SK-MEL-5 (cell line): ENCODE measurements at regions not wholly inside any gene's neighbourhood (a gene's known extent, or its start where the extent isn't known, plus 50 kb on each side); places are given as distances from the start of the nearest gene placed in this dataset.

Experiments used
- DNase-seq: peaks from one replicate; pipeline ENCODE4 v3.0.0-alpha.2; 2016; ENCODE audit warnings: low read depth, low spot score
- in situ Hi-C: cut with HindIII; loops from 2 replicates; pipeline ENCODE4 v1.10.0; 2016; ENCODE audit warnings: low sequenced_read_pairs, high pct_unique_total_duplicates, low pct_unique_long_range_greater_than_20kb

DNA sequence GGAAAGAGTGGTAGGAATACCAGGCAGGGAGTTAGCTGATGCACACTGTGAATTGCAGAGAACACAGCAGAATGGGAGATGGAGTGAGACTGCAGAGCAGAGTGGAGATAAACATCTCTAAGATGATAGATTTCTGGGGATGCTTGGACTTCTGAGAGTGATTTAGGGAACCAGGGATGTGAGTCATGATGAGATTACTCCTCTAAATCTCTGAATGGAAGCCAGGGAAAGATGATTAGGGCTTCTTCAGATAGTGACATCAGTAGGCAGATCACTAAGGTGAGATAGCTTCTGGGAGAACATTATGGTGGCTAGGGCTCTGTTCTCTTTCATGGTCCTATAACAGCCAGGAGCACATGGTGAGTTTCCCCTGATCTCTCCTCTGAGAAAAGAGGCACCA is 501.5 kb upstream of the USP15 start:
- DNase-seq: no peak
- in situ Hi-C loops: no loop called here

DNA sequence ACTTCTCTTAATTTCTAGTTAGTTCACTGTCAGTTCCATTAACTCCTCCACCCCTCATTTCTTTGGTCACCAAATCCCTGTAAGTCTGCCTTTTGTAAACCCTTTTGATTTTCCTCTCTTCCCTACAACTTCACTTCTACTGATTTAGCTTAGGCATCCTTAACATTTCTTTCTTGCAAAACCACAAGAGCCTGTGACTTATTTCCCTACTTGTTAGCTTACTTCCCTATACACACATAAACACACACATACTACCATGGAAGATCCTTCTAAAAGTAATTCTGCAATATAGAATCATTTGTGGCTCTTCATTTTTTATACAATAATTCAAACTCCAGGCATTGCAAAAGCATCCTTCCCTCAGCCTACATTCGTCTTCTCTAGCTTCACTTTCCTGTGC is 494.3 kb upstream of the USP15 start:
- in situ Hi-C loops: no loop called here
- no peak for DNase-seq

DNA sequence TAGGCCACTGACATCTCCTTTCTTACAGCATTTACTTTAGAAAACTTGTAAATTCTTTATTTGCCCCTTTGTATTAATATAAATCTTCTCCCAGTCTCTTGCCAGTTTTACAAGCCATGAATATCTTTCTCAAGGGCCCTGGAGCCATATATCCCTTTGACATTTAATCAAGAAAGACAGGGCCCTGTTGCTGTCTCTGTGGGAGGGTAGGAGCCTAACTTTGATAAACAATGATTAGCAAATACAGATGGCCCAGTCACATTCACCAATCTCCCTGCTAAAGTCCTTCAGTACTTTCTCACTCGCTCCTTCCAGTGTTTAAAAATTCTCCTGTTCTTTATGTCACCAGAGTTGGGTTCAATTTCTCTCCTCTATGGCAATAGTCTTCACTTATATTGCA is 479.8 kb upstream of the USP15 start:
- DNase-seq: no peak
- in situ Hi-C loops: no loop called here

DNA sequence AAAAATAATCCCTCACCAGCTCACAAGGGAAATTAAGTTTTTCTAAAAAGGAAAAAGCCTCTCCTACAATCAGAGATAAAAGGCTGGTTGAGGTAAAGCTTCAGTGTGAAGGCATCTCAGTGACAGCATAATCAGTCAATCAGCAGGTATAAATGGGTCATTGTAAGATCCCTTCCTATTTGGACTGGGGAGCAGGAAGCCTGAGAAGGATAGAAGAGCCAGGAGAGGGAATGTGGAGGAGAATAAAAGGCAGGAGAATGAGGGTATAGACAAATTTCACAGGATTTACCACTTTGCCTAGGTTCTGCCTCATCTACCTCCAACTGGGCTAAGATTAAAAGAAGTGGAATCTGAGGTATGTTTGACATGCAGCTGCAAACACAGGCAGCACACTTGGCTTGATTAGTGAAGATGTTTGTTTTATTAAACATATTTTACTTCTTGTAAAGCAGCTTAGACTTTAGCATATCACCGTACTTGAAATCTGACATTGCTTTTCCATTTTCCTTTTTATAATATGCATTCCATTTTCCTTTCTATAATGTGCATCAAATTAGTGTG is 479.1 kb upstream of the USP15 start:
- no peak for DNase-seq
- in situ Hi-C loops: no loop called here

DNA sequence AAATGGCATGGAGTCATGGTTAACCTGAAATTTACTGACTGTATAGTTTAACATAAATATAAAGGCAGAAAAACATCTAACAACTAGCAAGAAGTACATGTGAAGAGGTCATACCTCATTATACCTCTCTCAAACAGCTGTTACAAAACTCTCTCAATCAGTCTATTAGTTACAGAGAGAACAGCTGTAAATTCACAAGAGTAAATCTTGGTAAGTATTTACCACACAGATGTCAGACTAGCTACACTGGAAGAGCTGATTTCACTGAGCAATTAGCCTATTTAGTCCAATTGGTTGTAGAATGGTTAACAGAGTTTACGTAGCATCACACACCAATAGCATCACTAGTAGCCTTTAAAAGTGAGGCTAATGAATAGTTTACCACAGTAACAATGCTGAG is 463.4 kb upstream of the USP15 start:
- DNase-seq: no peak
- in situ Hi-C loops: no loop called here

DNA sequence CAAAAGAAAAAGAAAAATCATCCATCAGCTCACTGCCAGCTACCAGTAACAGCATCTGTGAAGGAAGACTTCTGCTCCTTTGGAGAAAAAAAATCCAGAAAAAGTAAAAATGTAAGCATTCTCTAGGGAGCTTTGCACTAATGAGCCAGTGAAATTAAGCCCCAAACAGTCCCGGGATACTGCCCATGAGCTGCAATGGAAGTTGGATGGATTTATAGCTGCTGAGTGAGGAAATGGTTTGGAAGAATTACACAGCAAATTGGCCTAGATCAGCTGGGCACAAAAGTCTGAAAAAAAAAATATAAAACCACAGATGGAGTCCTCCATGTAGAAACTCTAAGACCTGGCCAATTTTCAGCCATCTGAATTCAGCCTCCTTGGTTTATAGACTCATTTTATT is 462.9 kb upstream of the USP15 start:
- DNase-seq: no peak
- in situ Hi-C loops: no loop called here

DNA sequence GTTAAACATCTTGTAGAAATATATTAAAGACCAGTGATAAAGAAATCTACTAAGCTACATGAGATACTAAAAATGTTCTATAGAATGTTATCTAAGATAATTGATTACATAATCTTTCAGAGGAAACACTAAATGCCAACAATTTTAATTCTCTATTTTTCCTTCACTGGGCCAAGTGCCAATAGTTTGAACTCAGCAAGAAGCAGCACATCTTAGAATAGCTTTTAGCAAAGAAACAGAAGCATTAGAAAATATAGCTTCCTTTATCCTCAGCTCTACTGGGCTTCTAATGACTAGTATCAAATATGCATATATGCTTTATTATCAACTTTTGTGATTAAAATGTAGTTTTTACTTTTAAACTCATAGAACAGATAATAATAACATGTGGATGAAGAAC is 461.4 kb upstream of the USP15 start:
- in situ Hi-C loops: no loop called here
- DNase-seq: no peak

DNA sequence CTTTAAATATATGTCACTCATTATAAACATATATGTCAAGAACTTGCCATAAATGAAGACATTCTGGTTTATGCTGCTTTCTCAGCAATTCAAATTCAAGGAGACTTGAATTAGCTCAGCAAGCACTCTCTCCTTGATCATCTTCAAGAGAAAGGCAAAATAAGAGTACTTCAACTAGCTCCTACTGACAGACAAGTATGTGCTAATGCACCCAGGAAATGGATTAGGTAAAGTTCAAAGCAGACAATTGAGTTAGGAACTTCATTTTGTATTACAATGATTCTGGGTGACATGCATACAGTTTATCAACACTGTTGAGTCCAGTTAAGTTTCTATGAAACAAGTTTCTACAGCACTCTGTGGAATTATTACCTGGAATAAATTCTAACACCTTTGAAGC is 455.9 kb upstream of the USP15 start:
- in situ Hi-C loops: no loop called here
- DNase-seq: no peak

DNA sequence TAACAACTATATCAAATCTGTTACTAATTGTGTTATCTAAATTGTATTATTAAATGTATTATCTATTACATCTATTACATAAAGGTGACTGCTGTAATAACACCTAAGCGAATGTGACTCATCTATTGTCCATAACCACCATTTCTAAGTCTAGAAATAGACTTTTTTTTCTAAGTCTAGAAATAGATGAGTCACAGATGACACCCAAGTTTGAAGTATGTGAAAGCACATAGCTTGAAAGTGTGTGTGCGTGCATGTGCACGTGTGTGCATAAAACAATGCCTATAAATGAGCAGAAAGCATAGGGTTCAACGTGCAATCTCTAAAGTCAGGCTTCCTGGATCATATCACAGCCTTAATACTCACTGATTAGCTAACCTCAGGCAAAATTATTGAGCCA is 451.3 kb upstream of the USP15 start:
- DNase-seq: no peak
- in situ Hi-C loops: no loop called here

DNA sequence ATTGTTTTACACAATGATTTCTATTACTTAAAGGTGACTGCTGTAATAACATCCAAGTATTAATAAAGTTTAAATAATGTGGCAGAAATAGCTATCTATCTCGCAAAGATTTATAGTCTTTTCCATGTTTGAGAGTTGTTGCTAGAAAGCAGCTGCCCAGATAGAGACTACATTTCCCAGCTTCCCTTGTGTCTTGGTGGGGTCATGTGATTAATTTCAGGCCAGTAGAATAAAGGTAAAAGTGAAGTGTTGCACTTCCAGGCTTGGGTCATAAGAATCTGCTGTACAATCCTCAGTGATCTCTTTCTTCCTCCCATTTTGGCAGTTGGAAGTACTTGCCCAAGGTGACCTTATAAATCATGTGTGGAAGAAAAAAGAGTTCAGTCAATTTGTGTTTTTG is 449.7 kb upstream of the USP15 start:
- in situ Hi-C loops: no loop called here
- DNase-seq: no peak

DNA sequence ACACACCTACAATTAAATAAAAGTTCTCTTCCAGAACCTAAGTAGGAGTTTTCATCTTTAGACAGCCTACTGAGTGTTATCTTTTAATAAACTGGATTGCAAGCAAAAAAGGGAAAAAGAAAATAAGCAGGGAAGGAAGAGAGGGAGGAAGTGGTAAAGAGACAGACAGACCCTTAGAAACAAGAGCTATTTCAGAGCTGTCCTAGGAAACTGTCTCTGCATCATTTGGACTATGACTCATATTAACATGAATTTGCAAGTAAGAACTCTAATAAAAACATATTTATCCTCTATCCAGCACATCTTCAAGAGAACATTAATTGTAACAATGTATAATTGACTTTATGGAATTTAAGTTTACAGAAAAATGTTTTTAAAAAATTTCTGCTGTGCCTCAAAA is 438.8 kb upstream of the USP15 start:
- in situ Hi-C loops: no loop called here
- no peak for DNase-seq

DNA sequence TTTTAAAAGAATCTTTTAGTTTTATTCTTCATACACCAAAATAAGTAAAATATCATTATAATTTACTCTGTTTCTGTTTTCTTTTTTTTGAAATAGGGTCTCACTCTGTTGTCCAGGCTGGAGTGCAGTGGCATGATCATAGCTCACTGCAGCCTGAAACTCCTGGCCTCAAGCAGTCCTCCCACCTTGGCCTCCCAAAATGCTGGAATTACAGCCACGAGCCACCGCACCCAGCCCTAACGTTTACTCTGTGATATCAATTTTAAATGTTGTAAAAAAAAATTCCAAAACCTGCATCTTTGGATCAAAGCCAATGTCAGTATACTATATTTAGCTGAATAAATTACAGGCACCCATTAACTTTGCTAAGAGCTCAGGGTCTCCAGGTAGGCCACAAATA is 437.1 kb upstream of the USP15 start:
- DNase-seq: no peak
- in situ Hi-C loops: no loop called here

DNA sequence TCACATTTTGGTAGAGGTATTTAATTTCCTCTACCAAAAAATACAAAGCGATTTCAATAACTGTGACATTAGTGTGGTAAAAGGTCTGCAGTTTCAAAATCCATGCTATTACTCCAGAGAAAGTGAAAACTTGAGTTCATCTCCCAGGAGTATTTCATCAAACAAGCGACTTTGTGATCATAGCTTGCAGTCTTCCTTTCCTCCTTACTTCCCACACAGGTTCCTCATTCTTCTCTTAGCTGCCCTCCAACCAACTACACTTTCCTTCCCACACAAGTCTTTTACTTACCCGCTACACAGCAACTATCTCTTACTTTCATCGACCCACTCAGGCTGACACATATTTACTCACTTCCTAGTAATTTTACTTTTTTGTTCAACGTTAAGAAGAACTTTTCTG is 413.4 kb upstream of the USP15 start:
- in situ Hi-C loops: no loop called here
- no peak for DNase-seq

DNA sequence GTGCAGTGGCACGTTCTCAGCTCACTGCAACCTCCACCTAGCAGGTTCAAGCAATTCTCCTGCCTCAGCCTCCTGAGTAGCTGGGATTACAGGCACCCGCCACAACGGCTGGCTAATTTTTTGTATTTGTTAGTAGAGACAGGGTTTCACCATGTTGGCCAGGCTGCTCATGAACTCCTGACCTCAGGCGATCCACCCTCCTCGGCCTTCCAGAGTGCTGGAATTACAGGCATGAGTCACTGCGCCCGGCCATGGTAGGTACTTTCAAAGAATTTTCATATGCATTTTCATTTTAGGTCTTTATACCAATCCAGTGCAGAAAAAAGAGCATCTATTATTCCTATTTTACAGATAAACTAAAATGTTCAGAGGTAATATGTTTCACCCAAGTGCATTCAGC is 411.3 kb upstream of the USP15 start:
- DNase-seq: no peak
- in situ Hi-C loops: no loop called here

DNA sequence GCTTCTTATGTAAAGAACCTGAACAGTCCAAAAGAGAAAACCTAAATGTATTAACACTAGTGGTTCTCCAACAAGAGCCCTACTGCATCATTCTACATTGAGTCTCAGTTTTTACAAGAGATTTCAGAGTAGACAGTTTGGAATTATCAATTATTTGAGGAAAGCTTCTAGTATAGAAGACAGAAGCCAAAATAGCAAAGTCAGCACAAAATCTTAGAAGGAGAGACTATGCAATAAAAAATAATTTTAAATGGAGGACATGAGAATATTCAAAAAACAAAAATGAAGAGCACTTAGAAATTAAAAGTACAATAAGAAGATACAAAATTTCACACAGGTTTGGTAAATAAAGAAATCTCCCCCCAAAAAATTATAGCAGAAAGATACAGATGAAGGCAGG is 406.3 kb upstream of the USP15 start:
- DNase-seq: no peak
- in situ Hi-C loops: no loop called here

DNA sequence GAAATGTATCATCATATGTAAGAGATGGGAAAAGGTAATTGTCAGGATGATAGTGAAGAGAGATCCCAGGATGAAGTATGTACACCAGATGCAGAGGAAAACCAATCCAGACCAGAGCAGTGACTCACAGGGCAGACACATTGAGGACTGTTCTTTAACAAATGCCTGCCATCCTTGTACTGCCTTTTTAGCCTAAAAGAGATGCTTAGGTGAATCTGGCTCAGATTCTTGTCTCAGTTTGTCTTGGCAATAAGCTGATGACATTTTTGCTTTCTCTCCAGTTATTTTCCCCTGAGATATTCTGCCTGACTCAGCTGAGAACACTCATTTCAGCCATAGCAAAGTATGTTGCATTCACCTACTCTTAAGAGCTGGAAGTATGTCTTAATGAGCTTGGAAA is 405.3 kb upstream of the USP15 start:
- in situ Hi-C loops: no loop called here
- no peak for DNase-seq

DNA sequence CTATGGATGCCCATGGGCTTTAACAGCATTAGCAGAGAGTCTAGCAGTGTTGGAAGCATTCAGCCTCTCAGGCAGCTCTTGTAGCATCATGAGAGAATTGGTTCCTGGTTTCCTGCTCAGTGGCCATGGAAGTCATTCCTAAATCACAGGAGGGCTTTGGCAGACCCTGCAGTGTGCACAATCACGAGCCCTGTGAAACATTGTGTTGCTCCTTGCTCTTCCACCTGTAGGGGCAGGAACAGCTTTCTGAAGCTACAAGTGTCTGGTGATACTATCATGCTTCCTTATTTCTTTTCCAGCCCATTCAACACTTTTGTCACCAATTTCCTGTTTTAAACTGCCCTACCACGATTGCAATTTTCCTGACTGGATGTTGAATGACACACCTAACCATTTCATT is 402.2 kb upstream of the USP15 start:
- no peak for DNase-seq
- in situ Hi-C loops: no loop called here

DNA sequence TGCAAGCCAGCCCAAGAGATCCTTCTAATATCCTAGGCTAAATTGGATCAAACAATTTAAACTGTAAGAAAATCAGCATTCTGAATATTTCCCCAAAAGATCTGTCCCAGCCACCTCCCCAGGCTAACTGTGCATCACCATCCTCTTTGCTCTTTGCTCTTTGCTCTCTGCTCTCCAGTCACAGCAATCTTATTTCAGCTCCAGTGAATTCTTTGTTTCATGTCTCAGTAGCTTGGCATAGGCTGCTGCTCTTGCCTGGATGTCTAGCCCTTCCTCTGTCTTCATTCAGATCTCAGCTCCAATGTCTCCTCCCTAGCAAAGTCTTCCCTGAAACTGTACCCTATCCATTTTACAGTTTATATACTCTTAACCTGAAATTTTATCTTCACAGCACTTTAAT is 399.8 kb upstream of the USP15 start:
- in situ Hi-C loops: no loop called here
- DNase-seq: no peak

DNA sequence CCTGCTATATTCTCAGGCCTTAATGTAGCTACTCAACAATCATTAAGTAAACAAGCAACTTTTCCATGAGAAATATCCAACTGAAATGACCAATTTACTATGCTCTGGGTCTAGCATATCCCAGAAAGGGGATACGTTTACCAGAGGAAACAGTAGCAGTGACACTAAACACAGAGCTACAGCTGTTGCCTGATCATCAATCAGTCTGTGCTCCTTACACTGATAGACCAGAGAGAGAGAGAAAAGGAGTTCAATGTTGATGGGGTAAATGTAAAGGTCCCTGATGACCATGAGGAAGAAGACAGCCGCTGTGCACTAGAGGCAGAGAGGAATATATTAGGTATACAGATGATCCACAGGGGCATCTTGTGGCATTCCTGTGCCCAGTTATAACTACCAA is 397.2 kb upstream of the USP15 start:
- no peak for DNase-seq
- in situ Hi-C loops: no loop called here

DNA sequence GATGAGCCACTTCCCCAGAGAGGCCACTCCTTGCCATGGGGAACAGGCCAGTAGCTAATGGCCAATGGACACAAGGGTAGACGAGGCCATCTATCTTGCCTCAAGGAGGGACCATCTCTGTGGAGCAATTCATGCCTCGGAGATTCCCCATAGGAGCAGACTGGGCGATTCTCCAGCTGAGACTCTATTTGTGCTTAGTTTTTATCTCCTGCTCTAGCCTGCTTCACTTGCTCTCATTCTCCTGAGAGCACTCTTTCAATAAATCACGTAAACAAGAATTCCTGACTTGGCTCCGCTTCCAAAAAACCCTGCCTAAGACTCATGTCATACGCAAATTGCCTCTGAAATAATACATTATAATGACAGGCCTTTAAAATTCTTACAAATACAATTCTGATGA is 396.4 kb upstream of the USP15 start:
- DNase-seq: no peak
- in situ Hi-C loops: no loop called here
